H9 (cell line): ENCODE measurements at regions not wholly inside any gene's neighbourhood (a gene's known extent, or its start where the extent isn't known, plus 50 kb on each side); places are given as distances from the start of the nearest gene placed in this dataset.

Source experiments
- DNase-seq: peaks from one replicate; pipeline ENCODE4 v3.0.0-alpha.2; 2017
- H2AFZ ChIP-seq: one replicate; pipeline ENCODE4 v1.6.1; 2013; ENCODE audit warnings: mild to moderate bottlenecking, low read length, control low read depth, moderate library complexity
- H2AK5ac ChIP-seq: 2 replicates; pipeline ENCODE4 v1.6.1; 2013; ENCODE audit warnings: low read length, control low read depth, mixed read lengths; ENCODE audit not compliant: insufficient read length
- H2BK120ac ChIP-seq: one replicate; pipeline ENCODE4 v1.6.1; 2013; ENCODE audit warnings: low read depth, mild to moderate bottlenecking, low read length, control low read depth, inconsistent platforms; ENCODE audit not compliant: poor library complexity, severe bottlenecking
- H2BK12ac ChIP-seq: 2 replicates; pipeline ENCODE4 v1.6.1; 2013; ENCODE audit warnings: low read length, control low read depth, mixed read lengths, low read depth; ENCODE audit not compliant: insufficient read length
- H2BK15ac ChIP-seq: 2 replicates; pipeline ENCODE4 v1.6.1; 2013; ENCODE audit warnings: low read depth, low read length, control low read depth
- H2BK20ac ChIP-seq: one replicate; pipeline ENCODE4 v1.6.1; 2013; ENCODE audit warnings: low read depth, mild to moderate bottlenecking, low read length, control low read depth, inconsistent platforms; ENCODE audit not compliant: poor library complexity, severe bottlenecking
- H2BK5ac ChIP-seq: 2 replicates; pipeline ENCODE4 v1.6.1; 2013; ENCODE audit warnings: low read length, control low read depth, mixed read lengths; ENCODE audit not compliant: insufficient read length
- H3K14ac ChIP-seq: 2 replicates; pipeline ENCODE4 v1.6.1; 2013; ENCODE audit warnings: low read length, control low read depth; ENCODE audit not compliant: insufficient read depth
- H3K18ac ChIP-seq: 2 replicates; pipeline ENCODE4 v1.6.1; 2013; ENCODE audit warnings: low read depth, mild to moderate bottlenecking, mixed read lengths, low read length, control low read depth; ENCODE audit not compliant: insufficient read length
- H3K23ac ChIP-seq: 2 replicates; pipeline ENCODE4 v1.6.1; 2013; ENCODE audit warnings: low read length, control low read depth, mixed read lengths, low read depth; ENCODE audit not compliant: insufficient read length
- H3K23me2 ChIP-seq: 2 replicates; pipeline ENCODE4 v1.6.1; 2013; ENCODE audit warnings: low read depth, mild to moderate bottlenecking, mixed read lengths, low read length, control low read depth; ENCODE audit not compliant: insufficient read length, poor library complexity, severe bottlenecking
- H3K27ac ChIP-seq: 2 replicates; pipeline ENCODE4 v1.5.1; 2013; ENCODE audit warnings: low read length, control low read depth, mixed read lengths, low read depth; ENCODE audit not compliant: insufficient read length
- H3K27me3 ChIP-seq: 2 replicates; pipeline ENCODE4 v1.6.1; 2013; ENCODE audit warnings: low read length, control low read depth, inconsistent platforms; ENCODE audit not compliant: insufficient read depth
- H3K4ac ChIP-seq: 2 replicates; pipeline ENCODE4 v1.6.1; 2013; ENCODE audit warnings: low read depth, mild to moderate bottlenecking, control low read depth, inconsistent platforms, low read length, moderate library complexity
- H3K4me1 ChIP-seq: 2 replicates; pipeline ENCODE4 v1.6.1; 2013; ENCODE audit warnings: low read length, control low read depth, inconsistent platforms; ENCODE audit not compliant: insufficient read depth
- H3K4me2 ChIP-seq: 2 replicates; pipeline ENCODE4 v1.6.1; 2013; ENCODE audit warnings: low read length, control low read depth, mixed read lengths; ENCODE audit not compliant: insufficient read length, insufficient read depth
- H3K56ac ChIP-seq: 2 replicates; pipeline ENCODE4 v1.6.1; 2013; ENCODE audit warnings: low read depth, mild to moderate bottlenecking, mixed read lengths, low read length, control low read depth; ENCODE audit not compliant: insufficient read length
- H3K79me1 ChIP-seq: 2 replicates; pipeline ENCODE4 v1.6.1; 2013; ENCODE audit warnings: low read depth, mild to moderate bottlenecking, moderate library complexity, low read length, control low read depth, inconsistent platforms; ENCODE audit not compliant: insufficient read depth, poor library complexity, severe bottlenecking
- H3K79me2 ChIP-seq: 2 replicates; pipeline ENCODE4 v1.6.1; 2013; ENCODE audit warnings: low read length, control low read depth, inconsistent platforms; ENCODE audit not compliant: insufficient read depth
- H3K9ac ChIP-seq: 2 replicates; pipeline ENCODE4 v1.6.1; 2013; ENCODE audit warnings: low read length, control low read depth, mixed read lengths; ENCODE audit not compliant: insufficient read length; ENCODE audit errors: extremely low read depth
- H3K9me3 ChIP-seq: one replicate; pipeline ENCODE4 v1.6.1; 2013; ENCODE audit warnings: low read depth, low read length, inconsistent platforms; ENCODE audit not compliant: control insufficient read depth
- H3T11ph ChIP-seq: one replicate; pipeline ENCODE4 v1.6.1; 2013; ENCODE audit warnings: mild to moderate bottlenecking, low read length, control low read depth, inconsistent platforms
- H4K20me1 ChIP-seq: one replicate; pipeline ENCODE4 v1.6.1; 2013; ENCODE audit not compliant: control insufficient read depth, insufficient read length, insufficient read depth
- H4K5ac ChIP-seq: 2 replicates; pipeline ENCODE4 v1.6.1; 2013; ENCODE audit warnings: low read depth, mild to moderate bottlenecking, mixed read lengths, low read length, control low read depth; ENCODE audit not compliant: insufficient read length
- H4K8ac ChIP-seq: replicated peaks from 2 replicates; pipeline ENCODE4 v1.6.1; 2013; ENCODE audit warnings: low read length, control low read depth, mixed read lengths, low read depth; ENCODE audit not compliant: insufficient read length
- H4K91ac ChIP-seq: 2 replicates; pipeline ENCODE4 v1.6.1; 2013; ENCODE audit warnings: low read depth, mild to moderate bottlenecking, moderate library complexity, mixed read lengths, low read length, control low read depth; ENCODE audit not compliant: insufficient read length
- H3K27ac Mint-ChIP-seq, 3 experiments: 2 replicates in 2 of 3; 3 replicates in 1 of 3; pipeline ENCODE4 v1.8.0; 2020 to 2021; ENCODE audit warnings: mixed read lengths in 3 of 3, mild to moderate bottlenecking in 1 of 3, moderate library complexity in 1 of 3
- H3K27me3 Mint-ChIP-seq: 2 replicates; pipeline ENCODE4 v1.8.0; 2021; ENCODE audit warnings: low read depth, mild to moderate bottlenecking, moderate library complexity, mixed read lengths
- H3K36me3 Mint-ChIP-seq, 3 experiments: 2 replicates in 2 of 3; 3 replicates in 1 of 3; pipeline ENCODE4 v1.8.0; 2020 to 2021; ENCODE audit warnings: low read depth in 3 of 3, mixed read lengths in 3 of 3; ENCODE audit not compliant: insufficient read depth in 1 of 3
- H3K4me1 Mint-ChIP-seq, 2 experiments: 2 replicates each; pipeline ENCODE4 v1.8.0; 2020; ENCODE audit warnings: mixed read lengths in 2 of 2
- H3K4me3 Mint-ChIP-seq, 2 experiments: 2 replicates in 1 of 2; 3 replicates in 1 of 2; pipeline ENCODE4 v1.8.0; 2020 to 2021; ENCODE audit warnings: mild to moderate bottlenecking in 2 of 2, mixed read lengths in 2 of 2, moderate library complexity in 1 of 2
- H3K9me3 Mint-ChIP-seq, 2 experiments: 2 replicates in 1 of 2; 3 replicates in 1 of 2; pipeline ENCODE4 v1.8.0; 2020; ENCODE audit warnings: mild to moderate bottlenecking in 2 of 2, mixed read lengths in 2 of 2, moderate library complexity in 1 of 2
- CTCF ChIP-seq: fragments of 200-600 bp; sonication (generic); conservative IDR thresholded peaks from 3 replicates; pipeline ENCODE4 v1.8.0; 2021; ENCODE audit warnings: antibody characterized with exemption, mild to moderate bottlenecking

- H3K27ac Mint-ChIP-seq = no peak overlapping the region
- Histone ChIP-seq H2BK15ac (no peak overlapping the region), H2AFZ (no peak overlapping the region)
Observed at GRCh38 chr4:67030636-67031035, 514.7 kb downstream of the CENPC start.

More at GRCh38 chr4:67030636-67031035, 514.7 kb downstream of the CENPC start:
- Mint-ChIP-seq H3K36me3 (no peaks in the 10 kb centered on the region), H3K27me3 (no peaks in the 10 kb centered on the region), H3K9me3 (no peaks in the 10 kb centered on the region; a peak in 1 of 5 replicates), H3K4me1 (no peaks in the 10 kb centered on the region), H3K4me3 (no peak overlapping the region)
- Histone ChIP-seq H3K9me3 (no peaks in the 10 kb centered on the region), H3K79me1 (no peaks in the 10 kb centered on the region), H3T11ph (no peak overlapping the region), H3K4me2 (no peak overlapping the region), H3K79me2 (no peaks in the 10 kb centered on the region), H3K4me1 (no peaks in the 10 kb centered on the region), H3K27ac (no peak overlapping the region), H4K8ac (no peak overlapping the region), H2BK5ac (no peak overlapping the region), H3K14ac (no peak overlapping the region), H3K27me3 (no peaks in the 10 kb centered on the region), H4K20me1 (no peaks in the 10 kb centered on the region), H3K18ac (no peak overlapping the region), H2BK120ac (no peak overlapping the region), H3K56ac (no peak overlapping the region), H4K91ac (no peak overlapping the region), H2BK12ac (no peak overlapping the region), H3K23ac (no peak overlapping the region), H3K9ac (no peak overlapping the region), H4K5ac (no peak overlapping the region), H3K23me2 (no peaks in the 10 kb centered on the region), H2BK20ac (no peak overlapping the region), H2AK5ac (no peak overlapping the region), H3K4ac (no peak overlapping the region)
- no peak for DNase-seq
- TF ChIP-seq CTCF = no peak
